Lower leg skin (tissue), 4 donors: ENCODE measurements at regions not wholly inside any gene's neighbourhood (a gene's known extent, or its start where the extent isn't known, plus 50 kb on each side); places are given as distances from the start of the nearest gene placed in this dataset.

Experiments used
- DNase-seq, 2 donors: peaks; one replicate each; pipeline ENCODE4 v3.0.0-alpha.2; 2019; ENCODE audit warnings: low spot score in 2 of 2
- H3K4me3 ChIP-seq: fragments of 200-600 bp; sonication (generic); 2 replicates; pipeline ENCODE4 v1.5.1; 2017; ENCODE audit warnings: mild to moderate bottlenecking, low read depth; ENCODE audit not compliant: poor library complexity, severe bottlenecking
- POLR2A ChIP-seq, 2 donors: fragments of 450-650 bp; IDR thresholded peaks; one replicate each; pipeline ENCODE4 v1.6.1; 2016 to 2017; ENCODE audit warnings: antibody characterized with exemption in 2 of 2, mild to moderate bottlenecking in 1 of 2, moderate library complexity in 1 of 2
- WGBS, 2 donors: methylation state at CpG; one replicate each; pipeline ENCODE4 v1.1.5; 2018; 5-methylcytosine and 5-hydroxymethylcytosine counted together
- intact Hi-C: fragments of 100-400 bp; cut with DNase I; formaldehyde crosslinking; loops from one replicate; pipeline ENCODE4 v1.15.0; 2023; ENCODE audit warnings: low total_unique reads
- TF ChIP-seq, protein P1 (sequence below), 3 donors: fragments of 450-650 bp; IDR thresholded peaks; one replicate each; pipeline ENCODE4 v1.5.1; 2016; ENCODE audit warnings: antibody characterized with exemption in 3 of 3, mild to moderate bottlenecking in 3 of 3, moderate library complexity in 2 of 3

DNA sequence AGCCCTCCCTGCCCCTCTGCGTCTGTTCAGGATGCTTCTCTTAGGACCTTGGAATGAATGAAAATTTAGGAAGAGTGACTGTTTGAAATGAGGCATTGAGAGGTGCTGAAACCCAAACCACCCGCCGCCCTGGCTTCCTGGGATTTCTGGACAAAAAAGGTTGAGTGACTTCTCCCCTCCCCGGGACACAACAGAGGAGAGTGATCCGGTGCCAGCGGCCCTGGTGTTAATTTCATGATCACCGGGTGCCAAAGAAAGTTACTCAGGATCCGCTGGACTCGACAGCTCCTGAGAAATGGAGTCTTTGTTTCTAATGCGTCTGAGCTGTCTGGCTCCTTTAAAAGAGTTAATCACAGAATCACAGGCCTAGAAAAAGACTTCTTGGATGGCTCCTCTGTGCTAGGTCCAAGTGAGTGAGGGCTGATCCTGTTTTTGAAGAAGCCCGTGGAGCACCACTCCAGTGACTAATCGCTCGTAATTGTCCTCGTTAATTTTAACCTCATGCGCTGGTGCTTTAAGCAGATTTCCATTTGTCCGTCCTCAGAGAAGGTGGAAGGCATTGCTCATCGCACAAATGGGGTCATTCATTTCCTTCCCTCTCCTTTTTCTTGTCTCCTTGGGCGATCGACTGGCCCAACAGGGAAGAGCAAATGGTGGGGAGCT, 144.4 kb upstream of the ZFHX3 start:
- intact Hi-C loops, result loop anchor here (10.0 kb wide), 1 partner anchor 358 kb away; no protein-coding TSS in a partner anchor
- no peak for DNase-seq
- no peak overlapping the region for H3K4me3 ChIP-seq
- TF ChIP-seq, protein P1, sequence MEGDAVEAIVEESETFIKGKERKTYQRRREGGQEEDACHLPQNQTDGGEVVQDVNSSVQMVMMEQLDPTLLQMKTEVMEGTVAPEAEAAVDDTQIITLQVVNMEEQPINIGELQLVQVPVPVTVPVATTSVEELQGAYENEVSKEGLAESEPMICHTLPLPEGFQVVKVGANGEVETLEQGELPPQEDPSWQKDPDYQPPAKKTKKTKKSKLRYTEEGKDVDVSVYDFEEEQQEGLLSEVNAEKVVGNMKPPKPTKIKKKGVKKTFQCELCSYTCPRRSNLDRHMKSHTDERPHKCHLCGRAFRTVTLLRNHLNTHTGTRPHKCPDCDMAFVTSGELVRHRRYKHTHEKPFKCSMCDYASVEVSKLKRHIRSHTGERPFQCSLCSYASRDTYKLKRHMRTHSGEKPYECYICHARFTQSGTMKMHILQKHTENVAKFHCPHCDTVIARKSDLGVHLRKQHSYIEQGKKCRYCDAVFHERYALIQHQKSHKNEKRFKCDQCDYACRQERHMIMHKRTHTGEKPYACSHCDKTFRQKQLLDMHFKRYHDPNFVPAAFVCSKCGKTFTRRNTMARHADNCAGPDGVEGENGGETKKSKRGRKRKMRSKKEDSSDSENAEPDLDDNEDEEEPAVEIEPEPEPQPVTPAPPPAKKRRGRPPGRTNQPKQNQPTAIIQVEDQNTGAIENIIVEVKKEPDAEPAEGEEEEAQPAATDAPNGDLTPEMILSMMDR (IDR thresholded peaks at IDR 0.05), result no peak
- WGBS, 2 donors, result 68 to 69% methylated on average over 19 of the region's 19 CpGs

GRCh38 chr16:73191660-73192046, 143.7 kb upstream of the ZFHX3 start:
- no peak for DNase-seq
- no peak for TF ChIP-seq POLR2A (IDR thresholded peaks at IDR 0.05)
- TF ChIP-seq, protein P1 (IDR thresholded peaks at IDR 0.05), result no peak
- 68 to 79% methylated on average over 6 to 8 of the region's 8 CpGs for WGBS, 2 donors
- intact Hi-C loops, result loop anchor here (10.0 kb wide), 1 partner anchor 357 kb away; no protein-coding TSS in a partner anchor
- H3K4me3 ChIP-seq, result no peak overlapping the region

DNA sequence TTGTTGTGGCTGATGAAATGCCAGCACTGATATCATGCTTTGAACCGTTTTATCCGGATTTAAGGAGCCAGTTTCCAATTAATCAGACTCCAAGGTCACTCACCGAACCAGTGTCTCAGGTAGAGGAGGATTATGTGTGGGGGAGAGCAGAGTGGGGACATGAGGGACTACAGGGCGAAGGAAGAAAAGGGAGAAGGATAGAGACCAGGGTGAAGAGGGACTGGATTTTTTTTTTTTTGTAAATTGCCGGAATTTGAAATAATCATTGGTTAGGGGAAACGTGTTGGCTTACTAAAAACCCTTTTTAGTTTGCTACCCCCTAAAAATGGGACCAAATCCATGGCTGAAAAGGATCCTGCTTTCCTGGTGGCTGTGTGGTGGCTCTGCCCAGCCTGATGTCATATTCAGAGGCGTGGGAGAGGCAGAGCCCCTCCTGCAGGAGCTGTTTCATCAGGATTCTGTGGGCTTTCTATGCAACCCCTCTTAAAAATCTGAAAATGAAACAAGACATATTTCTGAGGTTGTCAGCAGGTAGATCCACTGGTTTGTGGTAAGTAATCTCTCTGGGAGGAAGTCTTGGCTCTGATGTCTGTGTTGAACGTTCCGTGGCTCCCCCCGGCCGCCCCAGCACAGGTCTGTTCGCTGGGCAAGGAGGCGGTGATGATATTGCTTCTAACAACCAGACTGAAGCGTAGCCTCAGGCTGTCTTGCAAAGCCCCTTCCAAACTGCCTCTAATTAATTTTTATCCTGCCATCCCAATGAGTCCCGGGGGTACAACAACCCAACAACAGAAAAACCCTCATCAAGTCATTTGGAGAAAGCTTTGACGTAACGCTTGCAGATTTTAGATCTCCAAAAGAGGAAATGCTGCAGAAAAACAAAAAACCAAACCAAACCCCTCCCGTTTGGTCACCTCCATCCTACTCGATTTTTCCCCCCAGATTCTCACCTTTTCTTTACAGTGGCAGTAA, 143.0 kb upstream of the ZFHX3 start:
- no peak for DNase-seq
- no peak overlapping the region for H3K4me3 ChIP-seq
- 67 to 72% methylated on average over 19 of the region's 19 CpGs for WGBS, 2 donors
- intact Hi-C loops, result loop anchor here (10.0 kb wide), 1 partner anchor 356 kb away; no protein-coding TSS in a partner anchor
- TF ChIP-seq, protein P1 (IDR thresholded peaks at IDR 0.05), result no peak
- TF ChIP-seq POLR2A (IDR thresholded peaks at IDR 0.05), result no peak

- no peak for TF ChIP-seq POLR2A (IDR thresholded peaks at IDR 0.05)
- H3K4me3 ChIP-seq, result no peak overlapping the region
- DNase-seq, result no peak
- intact Hi-C loops, result loop anchor here (10.0 kb wide), 1 partner anchor 355 kb away; no protein-coding TSS in a partner anchor
- 45 to 87% methylated on average over 2 of the region's 2 CpGs for WGBS, 2 donors
Observed at GRCh38 chr16:73190256-73190655, 142.3 kb upstream of the ZFHX3 start.

GRCh38 chr16:73189136-73189535, 141.2 kb upstream of the ZFHX3 start:
- TF ChIP-seq POLR2A (IDR thresholded peaks at IDR 0.05), result no peak
- TF ChIP-seq, protein P1 (IDR thresholded peaks at IDR 0.05), result no peak
- WGBS, 2 donors, result 67 to 68% methylated on average over 13 of the region's 13 CpGs

More at GRCh38 chr16:73189136-73189535, 141.2 kb upstream of the ZFHX3 start:
- intact Hi-C loops, result no loop called here
- H3K4me3 ChIP-seq, result no peak overlapping the region
- no peak for DNase-seq
